GM12873 (cell line): ENCODE measurements at regions not wholly inside any gene's neighbourhood (a gene's known extent, or its start where the extent isn't known, plus 50 kb on each side); places are given as distances from the start of the nearest gene placed in this dataset.

Experiments used
- TF ChIP-seq, protein P1 (sequence below): IDR thresholded peaks from 2 replicates; pipeline ENCODE4 v1.5.1; 2012; ENCODE audit warnings: low read depth, mild to moderate bottlenecking, moderate library complexity, low read length, control low read depth; ENCODE audit not compliant: insufficient read depth; ENCODE audit errors: missing control alignments

DNA sequence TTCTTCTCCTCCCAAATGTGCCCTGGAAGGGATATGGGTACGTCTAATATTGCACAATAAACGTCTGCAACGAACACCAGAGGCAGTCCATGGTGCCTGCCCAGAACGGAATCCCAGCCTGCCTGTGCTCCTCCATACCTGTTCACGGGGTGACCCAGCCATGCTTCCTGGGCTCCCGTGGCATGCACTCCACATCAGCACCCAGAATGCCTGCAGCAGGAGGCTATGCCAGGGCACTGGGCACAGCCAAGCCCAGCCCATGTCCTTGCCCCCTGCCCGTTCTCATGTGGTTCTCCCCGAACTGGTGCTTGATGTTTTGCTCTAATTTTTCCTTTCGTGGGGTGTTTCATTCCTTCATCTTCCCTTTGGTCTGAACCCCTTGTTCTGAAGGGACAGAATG is 404.3 kb downstream of the BCL11B start:
- TF ChIP-seq, protein P1, sequence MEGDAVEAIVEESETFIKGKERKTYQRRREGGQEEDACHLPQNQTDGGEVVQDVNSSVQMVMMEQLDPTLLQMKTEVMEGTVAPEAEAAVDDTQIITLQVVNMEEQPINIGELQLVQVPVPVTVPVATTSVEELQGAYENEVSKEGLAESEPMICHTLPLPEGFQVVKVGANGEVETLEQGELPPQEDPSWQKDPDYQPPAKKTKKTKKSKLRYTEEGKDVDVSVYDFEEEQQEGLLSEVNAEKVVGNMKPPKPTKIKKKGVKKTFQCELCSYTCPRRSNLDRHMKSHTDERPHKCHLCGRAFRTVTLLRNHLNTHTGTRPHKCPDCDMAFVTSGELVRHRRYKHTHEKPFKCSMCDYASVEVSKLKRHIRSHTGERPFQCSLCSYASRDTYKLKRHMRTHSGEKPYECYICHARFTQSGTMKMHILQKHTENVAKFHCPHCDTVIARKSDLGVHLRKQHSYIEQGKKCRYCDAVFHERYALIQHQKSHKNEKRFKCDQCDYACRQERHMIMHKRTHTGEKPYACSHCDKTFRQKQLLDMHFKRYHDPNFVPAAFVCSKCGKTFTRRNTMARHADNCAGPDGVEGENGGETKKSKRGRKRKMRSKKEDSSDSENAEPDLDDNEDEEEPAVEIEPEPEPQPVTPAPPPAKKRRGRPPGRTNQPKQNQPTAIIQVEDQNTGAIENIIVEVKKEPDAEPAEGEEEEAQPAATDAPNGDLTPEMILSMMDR: no peak

DNA sequence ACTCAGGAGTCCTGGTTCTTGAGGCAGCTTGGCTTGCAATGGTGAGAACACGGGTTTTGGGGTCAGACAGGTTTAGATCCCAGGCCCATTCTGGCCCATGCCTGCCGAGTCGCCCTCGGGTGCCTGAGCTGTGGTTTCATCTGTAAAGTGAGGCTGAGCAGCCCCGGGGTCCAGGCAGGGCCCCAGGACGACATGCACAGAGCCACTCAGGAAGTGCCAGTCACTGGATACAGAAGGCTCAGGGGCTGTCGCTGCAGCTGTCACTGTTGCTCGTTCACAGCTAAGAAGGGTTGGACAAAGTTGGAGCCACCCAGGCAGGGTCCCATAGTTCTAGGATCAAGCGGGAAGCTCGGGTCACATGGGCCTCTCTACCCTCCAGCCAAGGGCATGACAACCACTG is 403.1 kb downstream of the BCL11B start:
- TF ChIP-seq, protein P1: no peak

DNA sequence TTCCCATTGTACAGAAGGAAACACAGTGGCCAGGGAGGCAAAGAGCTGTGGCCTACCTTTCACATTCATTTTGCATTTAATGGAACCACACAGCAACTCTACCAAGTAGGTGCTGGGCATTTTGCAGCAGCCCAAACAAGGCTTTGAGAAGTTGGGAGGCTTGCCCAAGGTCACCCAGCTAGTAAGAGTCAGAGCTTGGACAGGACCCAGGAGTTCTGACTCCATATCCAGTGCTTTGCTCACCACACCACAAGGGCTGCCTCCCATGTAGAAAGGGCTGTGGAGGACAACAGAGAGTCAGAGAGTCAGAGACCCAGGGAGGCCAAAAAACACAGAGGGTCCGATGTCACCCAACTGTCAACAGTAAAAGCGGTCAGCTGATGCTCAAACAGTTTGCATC is 400.2 kb downstream of the BCL11B start:
- TF ChIP-seq, protein P1: no peak

GRCh38 chr14:98877065-98877464 is 394.9 kb downstream of the BCL11B start:
- TF ChIP-seq, protein P1: no peak

DNA sequence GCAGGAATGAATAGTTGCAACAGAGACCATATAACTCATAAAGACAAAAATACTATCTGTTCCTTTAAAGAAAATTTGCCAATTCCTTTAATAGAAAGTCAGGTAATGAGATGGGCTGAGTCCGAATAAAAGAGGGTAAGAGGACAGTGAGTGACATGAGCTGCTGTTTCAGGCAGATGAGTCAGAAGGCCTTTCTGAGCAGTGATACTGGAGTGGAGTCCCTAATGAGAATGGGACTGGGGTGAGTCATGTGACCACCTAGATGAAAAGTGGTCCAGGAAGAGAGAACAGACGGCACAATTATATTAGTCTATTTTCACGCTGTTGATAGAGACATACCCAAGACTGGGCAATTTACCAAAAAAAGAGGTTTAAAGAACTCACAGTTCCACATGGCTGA is 393.7 kb downstream of the BCL11B start:
- TF ChIP-seq, protein P1: no peak

DNA sequence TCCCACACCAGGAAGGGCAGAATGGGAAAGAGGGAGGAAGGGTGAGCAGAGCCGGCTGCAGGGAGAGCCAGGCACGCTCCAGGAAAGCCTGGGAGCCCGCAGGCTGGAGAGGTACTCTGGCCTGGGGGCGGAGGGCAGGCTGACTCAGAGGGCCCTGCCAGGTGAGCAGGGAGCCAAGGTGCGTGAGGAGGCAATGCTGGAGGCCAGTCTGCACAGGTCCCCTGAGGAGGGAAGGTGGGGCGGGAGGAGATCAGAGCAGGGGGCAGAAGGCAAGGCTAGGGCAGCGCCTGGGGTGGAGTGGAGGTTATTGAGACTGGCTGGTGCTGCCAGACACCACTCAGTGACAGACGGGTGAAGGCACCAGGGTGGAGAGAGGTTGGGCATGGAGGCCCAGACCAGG is 385.0 kb downstream of the BCL11B start:
- TF ChIP-seq, protein P1: no peak

- TF ChIP-seq, protein P1: no peak
These were observed 383.7 kb downstream of the BCL11B start for GRCh38 chr14:98888281-98888680.
